ENCODE measurements at regions not wholly inside any gene's neighbourhood (a gene's known extent, or its start where the extent isn't known, plus 50 kb on each side); places are given as distances from the start of the nearest gene placed in this dataset.

GRCh38 chr7:94123136-94123535, 119.0 kb upstream of the BET1 start:
- Mint-ChIP-seq H3K27me3 (ENCODE audit: low read depth) (peaks cover 17% of the 10 kb centered on the region), H3K9me3 (no peaks in the 10 kb centered on the region), H3K36me3 (ENCODE audit: low read depth) (no peaks in the 10 kb centered on the region), H3K27ac (no peak overlapping the region), H3K4me3 (ENCODE audit: low read depth) (no peak overlapping the region), H3K4me1 (ENCODE audit: low read depth) (no peaks in the 10 kb centered on the region)
- no peak for DNase-seq (ENCODE audit: low spot score)
- intact Hi-C loops (cut with micrococcal nuclease), result loop anchor here (10.0 kb wide), 1 partner anchor 272 kb away; the partner anchor contains the start of gene COL1A2

GRCh38 chr7:94127026-94127425, 122.9 kb upstream of the BET1 start:
- H3K27me3 Mint-ChIP-seq (ENCODE audit: low read depth), result peaks cover 11% of the 10 kb centered on the region
- H3K27ac Mint-ChIP-seq, result no peak overlapping the region
- no peak for DNase-seq (ENCODE audit: low spot score)
- no peak overlapping the region for H3K4me3 Mint-ChIP-seq (ENCODE audit: low read depth)
- no peaks in the 10 kb centered on the region for H3K9me3 Mint-ChIP-seq
- no peaks in the 10 kb centered on the region for H3K4me1 Mint-ChIP-seq (ENCODE audit: low read depth)
- intact Hi-C loops (cut with micrococcal nuclease), result loop anchor here (10.0 kb wide), 1 partner anchor 268 kb away; the partner anchor contains the start of gene COL1A2
- H3K36me3 Mint-ChIP-seq (ENCODE audit: low read depth), result no peaks in the 10 kb centered on the region

- H3K4me3 Mint-ChIP-seq (ENCODE audit: low read depth), result no peak overlapping the region
- H3K36me3 Mint-ChIP-seq (ENCODE audit: low read depth), result no peaks in the 10 kb centered on the region
- intact Hi-C loops (cut with micrococcal nuclease), result loop anchor here (10.0 kb wide), 1 partner anchor 267 kb away; the partner anchor contains the start of gene COL1A2
- no peaks in the 10 kb centered on the region for H3K4me1 Mint-ChIP-seq (ENCODE audit: low read depth)
- no peak for DNase-seq (ENCODE audit: low spot score)
- H3K27ac Mint-ChIP-seq, result no peak overlapping the region
- no peaks in the 10 kb centered on the region for H3K9me3 Mint-ChIP-seq
- H3K27me3 Mint-ChIP-seq (ENCODE audit: low read depth), result peaks cover 6% of the 10 kb centered on the region
These were observed 123.9 kb upstream of the BET1 start for GRCh38 chr7:94128072-94128471.

GRCh38 chr7:94129443-94130140, 125.4 kb upstream of the BET1 start:
- no peaks in the 10 kb centered on the region for H3K9me3 Mint-ChIP-seq
- H3K27ac Mint-ChIP-seq, result no peak overlapping the region
- H3K4me1 Mint-ChIP-seq (ENCODE audit: low read depth), result no peaks in the 10 kb centered on the region
- H3K4me3 Mint-ChIP-seq (ENCODE audit: low read depth), result no peak overlapping the region
- DNase-seq (ENCODE audit: low spot score), result no peak
- peaks cover 4% of the 10 kb centered on the region for H3K27me3 Mint-ChIP-seq (ENCODE audit: low read depth)
- no peaks in the 10 kb centered on the region for H3K36me3 Mint-ChIP-seq (ENCODE audit: low read depth)
- intact Hi-C loops (cut with micrococcal nuclease), result loop anchor here (10.0 kb wide), 1 partner anchor 265 kb away; the partner anchor contains the start of gene COL1A2

- peaks cover 1% of the 10 kb centered on the region for H3K27me3 Mint-ChIP-seq (ENCODE audit: low read depth)
- no peak overlapping the region for H3K27ac Mint-ChIP-seq
- H3K36me3 Mint-ChIP-seq (ENCODE audit: low read depth), result no peaks in the 10 kb centered on the region
- no peaks in the 10 kb centered on the region for H3K4me1 Mint-ChIP-seq (ENCODE audit: low read depth)
- H3K4me3 Mint-ChIP-seq (ENCODE audit: low read depth), result no peak overlapping the region
- no peaks in the 10 kb centered on the region for H3K9me3 Mint-ChIP-seq
- DNase-seq (ENCODE audit: low spot score), result no peak
- intact Hi-C loops (cut with micrococcal nuclease), result no loop called here
These were observed 126.6 kb upstream of the BET1 start for GRCh38 chr7:94130716-94131115.

GRCh38 chr7:94133460-94133859, 129.3 kb upstream of the BET1 start:
- Mint-ChIP-seq H3K27ac (no peak overlapping the region), H3K4me3 (ENCODE audit: low read depth) (no peak overlapping the region), H3K36me3 (ENCODE audit: low read depth) (no peaks in the 10 kb centered on the region), H3K4me1 (ENCODE audit: low read depth) (no peaks in the 10 kb centered on the region), H3K9me3 (no peaks in the 10 kb centered on the region), H3K27me3 (ENCODE audit: low read depth) (peaks cover 1% of the 10 kb centered on the region)
- intact Hi-C loops (cut with micrococcal nuclease), result no loop called here
- no peak for DNase-seq (ENCODE audit: low spot score)

- Mint-ChIP-seq H3K27me3 (ENCODE audit: low read depth) (peaks cover 3% of the 10 kb centered on the region), H3K36me3 (ENCODE audit: low read depth) (no peaks in the 10 kb centered on the region), H3K9me3 (no peaks in the 10 kb centered on the region), H3K27ac (no peak overlapping the region), H3K4me3 (ENCODE audit: low read depth) (no peak overlapping the region), H3K4me1 (ENCODE audit: low read depth) (no peaks in the 10 kb centered on the region)
- no peak for DNase-seq (ENCODE audit: low spot score)
- intact Hi-C loops (cut with micrococcal nuclease), result no loop called here
These were observed 131.0 kb upstream of the BET1 start for GRCh38 chr7:94135180-94135579.

- DNase-seq (ENCODE audit: low spot score), result no peak
- Mint-ChIP-seq H3K27me3 (ENCODE audit: low read depth) (peaks cover 5% of the 10 kb centered on the region), H3K9me3 (no peaks in the 10 kb centered on the region), H3K4me3 (ENCODE audit: low read depth) (no peak overlapping the region), H3K27ac (no peak overlapping the region), H3K4me1 (ENCODE audit: low read depth) (no peaks in the 10 kb centered on the region), H3K36me3 (ENCODE audit: low read depth) (no peaks in the 10 kb centered on the region)
- intact Hi-C loops (cut with micrococcal nuclease), result no loop called here
These were observed 138.1 kb upstream of the BET1 start for GRCh38 chr7:94142281-94142680.

- Mint-ChIP-seq H3K27ac (no peak overlapping the region), H3K36me3 (ENCODE audit: low read depth) (no peaks in the 10 kb centered on the region), H3K4me1 (ENCODE audit: low read depth) (no peaks in the 10 kb centered on the region), H3K4me3 (ENCODE audit: low read depth) (no peak overlapping the region), H3K27me3 (ENCODE audit: low read depth) (peaks cover 11% of the 10 kb centered on the region), H3K9me3 (no peaks in the 10 kb centered on the region)
- intact Hi-C loops (cut with micrococcal nuclease), result no loop called here
- DNase-seq (ENCODE audit: low spot score), result no peak
These were observed 141.4 kb upstream of the BET1 start for GRCh38 chr7:94145602-94146001.

GRCh38 chr7:94146408-94146807, 142.3 kb upstream of the BET1 start:
- Mint-ChIP-seq H3K27ac (no peak overlapping the region), H3K4me3 (ENCODE audit: low read depth) (no peak overlapping the region), H3K4me1 (ENCODE audit: low read depth) (no peaks in the 10 kb centered on the region), H3K36me3 (ENCODE audit: low read depth) (no peaks in the 10 kb centered on the region), H3K27me3 (ENCODE audit: low read depth) (peaks cover 11% of the 10 kb centered on the region), H3K9me3 (no peaks in the 10 kb centered on the region)
- intact Hi-C loops (cut with micrococcal nuclease), result no loop called here
- no peak for DNase-seq (ENCODE audit: low spot score)

GRCh38 chr7:94149789-94150545, 145.8 kb upstream of the BET1 start:
- H3K36me3 Mint-ChIP-seq (ENCODE audit: low read depth), result no peaks in the 10 kb centered on the region

GRCh38 chr7:94154182-94154581, 150.0 kb upstream of the BET1 start:
- no peaks in the 10 kb centered on the region for H3K9me3 Mint-ChIP-seq
- H3K27ac Mint-ChIP-seq, result no peak overlapping the region
- H3K4me1 Mint-ChIP-seq (ENCODE audit: low read depth), result peaks cover 1% of the 10 kb centered on the region
- H3K27me3 Mint-ChIP-seq (ENCODE audit: low read depth), result peaks cover 7% of the 10 kb centered on the region
- no peak for DNase-seq (ENCODE audit: low spot score)
- H3K36me3 Mint-ChIP-seq (ENCODE audit: low read depth), result no peaks in the 10 kb centered on the region
- H3K4me3 Mint-ChIP-seq (ENCODE audit: low read depth), result no peak overlapping the region
- intact Hi-C loops (cut with micrococcal nuclease), result no loop called here

More at GRCh38 chr7:94149789-94150545, 145.8 kb upstream of the BET1 start:
- DNase-seq (ENCODE audit: low spot score), result no peak
- Mint-ChIP-seq H3K4me3 (ENCODE audit: low read depth) (no peak overlapping the region), H3K9me3 (no peaks in the 10 kb centered on the region), H3K27ac (no peak overlapping the region), H3K27me3 (ENCODE audit: low read depth) (peaks cover 7% of the 10 kb centered on the region), H3K4me1 (ENCODE audit: low read depth) (no peaks in the 10 kb centered on the region)
- intact Hi-C loops (cut with micrococcal nuclease), result no loop called here

- Mint-ChIP-seq H3K4me3 (ENCODE audit: low read depth) (no peak overlapping the region), H3K36me3 (ENCODE audit: low read depth) (no peaks in the 10 kb centered on the region), H3K9me3 (no peaks in the 10 kb centered on the region)
These were observed 150.7 kb upstream of the BET1 start for GRCh38 chr7:94154858-94155257.

More at GRCh38 chr7:94154858-94155257, 150.7 kb upstream of the BET1 start:
- intact Hi-C loops (cut with micrococcal nuclease), result no loop called here
- Mint-ChIP-seq H3K27ac (no peak overlapping the region), H3K27me3 (ENCODE audit: low read depth) (peaks cover 3% of the 10 kb centered on the region), H3K4me1 (ENCODE audit: low read depth) (peaks cover 1% of the 10 kb centered on the region)
- DNase-seq (ENCODE audit: low spot score), result no peak
